ENCODE measurements at regions not wholly inside any gene's neighbourhood (a gene's known extent, or its start where the extent isn't known, plus 50 kb on each side); places are given as distances from the start of the nearest gene placed in this dataset.

- Histone ChIP-seq H3K9me2 (ENCODE audit: insufficient read depth, low read length) (no peaks in the 10 kb centered on the region), H3K4me2 (ENCODE audit: low read length) (no peak overlapping the region), H3K36me3 (ENCODE audit: insufficient read depth, low read length) (no peaks in the 10 kb centered on the region), H3K27ac (ENCODE audit: low read depth, low read length, poor library complexity, severe bottlenecking) (no peak overlapping the region), H3K9me3 (ENCODE audit: low read length) (no peaks in the 10 kb centered on the region), H3K79me2 (ENCODE audit: insufficient read depth, low read depth, low read length) (no peaks in the 10 kb centered on the region), H3K4me1 (ENCODE audit: insufficient read depth, low read length, poor library complexity, severe bottlenecking) (no peaks in the 10 kb centered on the region), H4K20me1 (ENCODE audit: insufficient read depth, low read length) (no peaks in the 10 kb centered on the region), H3K4me3 (ENCODE audit: low read depth, low read length, poor library complexity, severe bottlenecking) (no peak overlapping the region), H2AFZ (ENCODE audit: low read length) (no peak overlapping the region)
- ChIA-PET CTCF (ENCODE audit: unreplicated experiment) (no interaction called here), POLR2A (no interaction called here)
- BruUV-seq (replicated peaks) = no TSS peak
- DNase-seq (ENCODE audit: low spot score) = no peak
- TF ChIP-seq CTCF (conservative IDR thresholded peaks at IDR 0.05; ENCODE audit: low read length) (no peak), EZH2phosphoT487 (IDR thresholded peaks at IDR 0.05; ENCODE audit: borderline replicate concordance, low read depth, low read length) (no peak)
- intact Hi-C loops (cut with micrococcal nuclease; ENCODE audit: unreplicated experiment) = no loop called here
Observed at GRCh38 chr12:60012659-60013058, 416.8 kb downstream of the SLC16A7 start.

- intact Hi-C loops (cut with micrococcal nuclease; ENCODE audit: unreplicated experiment) = no loop called here
- Histone ChIP-seq H3K9me3 (ENCODE audit: low read length) (no peaks in the 10 kb centered on the region), H3K4me2 (ENCODE audit: low read length) (no peak overlapping the region), H3K4me1 (ENCODE audit: insufficient read depth, low read length, poor library complexity, severe bottlenecking) (no peaks in the 10 kb centered on the region), H3K79me2 (ENCODE audit: insufficient read depth, low read depth, low read length) (no peaks in the 10 kb centered on the region), H3K9me2 (ENCODE audit: insufficient read depth, low read length) (no peaks in the 10 kb centered on the region), H3K36me3 (ENCODE audit: insufficient read depth, low read length) (no peaks in the 10 kb centered on the region), H2AFZ (ENCODE audit: low read length) (no peak overlapping the region), H4K20me1 (ENCODE audit: insufficient read depth, low read length) (no peaks in the 10 kb centered on the region), H3K27ac (ENCODE audit: low read depth, low read length, poor library complexity, severe bottlenecking) (no peak overlapping the region), H3K4me3 (ENCODE audit: low read depth, low read length, poor library complexity, severe bottlenecking) (no peak overlapping the region)
- CTCF ChIA-PET (ENCODE audit: unreplicated experiment) = no interaction called here
- POLR2A ChIA-PET = no interaction called here
- no TSS peak for BruUV-seq (replicated peaks)
- DNase-seq (ENCODE audit: low spot score) = no peak
- TF ChIP-seq CTCF (conservative IDR thresholded peaks at IDR 0.05; ENCODE audit: low read length) = no peak
- TF ChIP-seq EZH2phosphoT487 (IDR thresholded peaks at IDR 0.05; ENCODE audit: borderline replicate concordance, low read depth, low read length) = no peak
Observed at GRCh38 chr12:60014436-60014835, 418.6 kb downstream of the SLC16A7 start.

- Histone ChIP-seq H3K4me1 (ENCODE audit: insufficient read depth, low read length, poor library complexity, severe bottlenecking) (no peaks in the 10 kb centered on the region), H3K79me2 (ENCODE audit: insufficient read depth, low read depth, low read length) (no peaks in the 10 kb centered on the region), H3K27ac (ENCODE audit: low read depth, low read length, poor library complexity, severe bottlenecking) (no peak overlapping the region), H3K36me3 (ENCODE audit: insufficient read depth, low read length) (no peaks in the 10 kb centered on the region), H3K9me2 (ENCODE audit: insufficient read depth, low read length) (no peaks in the 10 kb centered on the region), H4K20me1 (ENCODE audit: insufficient read depth, low read length) (no peaks in the 10 kb centered on the region), H3K4me2 (ENCODE audit: low read length) (no peak overlapping the region), H3K9me3 (ENCODE audit: low read length) (no peaks in the 10 kb centered on the region), H2AFZ (ENCODE audit: low read length) (no peak overlapping the region), H3K4me3 (ENCODE audit: low read depth, low read length, poor library complexity, severe bottlenecking) (no peak overlapping the region)
- no peak for DNase-seq (ENCODE audit: low spot score)
- intact Hi-C loops (cut with micrococcal nuclease; ENCODE audit: unreplicated experiment) = no loop called here
- BruUV-seq (replicated peaks) = no TSS peak
- POLR2A ChIA-PET = no interaction called here
- CTCF ChIA-PET (ENCODE audit: unreplicated experiment) = no interaction called here
- TF ChIP-seq EZH2phosphoT487 (IDR thresholded peaks at IDR 0.05; ENCODE audit: borderline replicate concordance, low read depth, low read length) = no peak
- no peak for TF ChIP-seq CTCF (conservative IDR thresholded peaks at IDR 0.05; ENCODE audit: low read length)
Observed at GRCh38 chr12:60020068-60020467, 424.2 kb downstream of the SLC16A7 start.

All from OCI-LY7 (cell line).